Coronary artery (tissue), 2 donors: ENCODE measurements at regions not wholly inside any gene's neighbourhood (a gene's known extent, or its start where the extent isn't known, plus 50 kb on each side); places are given as distances from the start of the nearest gene placed in this dataset.

Experiments used
- DNase-seq: peaks from one replicate; pipeline ENCODE4 v3.0.0-alpha.2; 2017; ENCODE audit warnings: low spot score
- H3K27ac ChIP-seq, 2 donors: fragments of 200-600 bp; sonication (generic); one replicate each; pipeline ENCODE4 v1.5.1; 2016 to 2019
- H3K4me3 ChIP-seq: fragments of 200-600 bp; sonication (generic); 2 replicates; pipeline ENCODE4 v1.5.1; 2016; ENCODE audit warnings: mild to moderate bottlenecking, moderate library complexity
- CTCF ChIP-seq: fragments of 200-600 bp; sonication (generic); IDR thresholded peaks from one replicate; pipeline ENCODE4 v1.5.1; 2019; ENCODE audit warnings: antibody characterized with exemption

GRCh38 chr13:109924376-109924775 lies 138.0 kb upstream of the IRS2 start:
- H3K4me3 ChIP-seq, result no peak overlapping the region
- TF ChIP-seq CTCF, result no peak
- DNase-seq, result no peak
- no peak overlapping the region for H3K27ac ChIP-seq

- no peak for TF ChIP-seq CTCF
- DNase-seq, result no peak
- Histone ChIP-seq H3K27ac (no peak overlapping the region), H3K4me3 (no peak overlapping the region)
These were observed 136.1 kb upstream of the IRS2 start for GRCh38 chr13:109922518-109922917.

DNA sequence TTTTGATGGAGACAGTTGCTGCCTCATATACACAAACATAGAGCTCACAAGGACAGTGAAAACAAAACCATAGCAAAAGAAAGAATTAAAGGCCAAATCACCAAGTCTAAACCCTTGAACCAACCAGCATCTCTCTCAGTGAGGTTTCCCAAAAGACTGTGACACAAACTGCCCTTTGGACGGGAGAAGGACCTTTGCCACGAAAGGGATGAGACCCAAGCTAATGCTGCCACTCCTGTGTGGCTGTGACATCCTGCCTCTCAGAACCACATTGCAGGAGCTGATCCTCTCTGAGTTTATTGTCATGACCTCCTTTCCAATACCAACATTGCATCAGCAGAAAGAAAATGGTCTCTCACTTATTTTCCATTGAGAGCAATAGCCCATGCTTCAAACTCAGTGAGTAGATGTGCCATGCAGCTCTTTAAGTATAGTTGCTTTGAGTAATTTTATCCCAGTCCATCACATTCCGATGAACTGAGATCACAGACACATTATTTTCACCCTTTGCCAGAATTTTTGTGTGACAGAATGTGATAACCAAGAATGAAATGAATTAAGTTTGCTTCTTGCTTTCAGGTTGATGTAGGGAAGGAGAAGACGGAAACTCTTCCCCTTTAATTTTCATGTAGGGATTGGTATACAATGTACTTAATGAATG lies 133.5 kb upstream of the IRS2 start:
- H3K27ac ChIP-seq, result no peak overlapping the region
- no peak for DNase-seq
- no peak for TF ChIP-seq CTCF
- H3K4me3 ChIP-seq, result no peak overlapping the region

DNA sequence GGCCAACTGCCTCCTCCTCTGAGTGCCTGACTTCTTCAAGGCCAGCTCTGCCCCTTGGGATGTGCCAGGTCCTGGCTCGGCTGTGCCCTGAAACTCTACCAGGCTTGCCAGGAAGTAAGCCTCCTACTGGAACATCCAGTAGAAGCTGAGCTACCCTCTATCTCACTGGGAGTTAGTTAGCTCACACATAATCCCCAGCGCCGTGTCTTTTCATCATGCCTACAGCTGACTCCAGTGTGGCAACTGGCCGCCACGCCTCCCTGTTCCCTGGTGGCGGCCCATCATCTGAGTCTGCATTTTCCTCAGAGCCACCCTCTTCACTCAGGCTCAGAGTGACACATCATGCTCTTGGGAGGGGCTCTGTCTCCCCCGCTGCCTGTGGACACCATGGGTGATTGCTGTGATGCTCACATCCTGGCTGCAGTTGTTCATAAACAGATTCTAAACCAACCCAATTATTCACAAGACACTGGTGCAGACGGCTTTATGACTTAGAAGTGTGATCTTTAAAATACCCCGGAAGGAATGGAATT lies 131.9 kb upstream of the IRS2 start:
- Histone ChIP-seq H3K27ac (peak overlapping the region; percentile 56 to 75), H3K4me3 (no peak overlapping the region)
- DNase-seq, result peak; percentile 78
- TF ChIP-seq CTCF, result no peak

GRCh38 chr13:109917422-109917821 lies 131.0 kb upstream of the IRS2 start:
- no peak overlapping the region for H3K4me3 ChIP-seq
- no peak for TF ChIP-seq CTCF
- H3K27ac ChIP-seq, result no peak overlapping the region
- no peak for DNase-seq

GRCh38 chr13:109913936-109914510 lies 127.6 kb upstream of the IRS2 start:
- no peak overlapping the region for H3K27ac ChIP-seq
- no peak for TF ChIP-seq CTCF
- DNase-seq, result no peak
- no peak overlapping the region for H3K4me3 ChIP-seq

- DNase-seq, result no peak
- H3K27ac ChIP-seq, result no peak overlapping the region
- TF ChIP-seq CTCF, result no peak
- no peak overlapping the region for H3K4me3 ChIP-seq
These were observed 126.8 kb upstream of the IRS2 start for GRCh38 chr13:109913186-109913585.
